NB4 (cell line): ENCODE measurements at regions not wholly inside any gene's neighbourhood (a gene's known extent, or its start where the extent isn't known, plus 50 kb on each side); places are given as distances from the start of the nearest gene placed in this dataset.

Experiments
- CTCF ChIP-seq: IDR thresholded peaks from one replicate; pipeline ENCODE4 v1.5.1; 2012; ENCODE audit warnings: low read depth, low read length
- POLR2A ChIP-seq: IDR thresholded peaks from 2 replicates; pipeline ENCODE4 v1.6.1; 2011; ENCODE audit warnings: mild to moderate bottlenecking; ENCODE audit not compliant: insufficient read length; ENCODE audit errors: extremely low read depth

DNA sequence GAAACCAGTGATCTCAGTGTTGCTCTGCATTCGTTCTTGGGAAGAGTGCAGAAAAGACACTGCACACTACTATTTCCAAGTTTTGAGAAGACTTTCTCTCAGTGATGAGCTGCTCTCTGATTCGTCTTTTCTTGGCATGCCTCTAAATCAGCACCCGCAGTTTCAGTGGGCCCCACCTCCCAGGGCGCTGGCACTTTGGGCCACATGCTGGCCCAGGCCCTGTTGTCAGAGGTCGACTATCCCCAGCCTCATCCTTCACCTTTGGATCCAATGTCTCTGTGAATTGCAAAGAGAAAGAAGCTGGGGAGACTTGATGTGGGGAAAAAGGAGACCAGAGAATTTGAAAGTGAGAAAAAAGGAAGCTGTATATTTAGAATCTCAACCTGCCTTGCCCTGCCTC is 644.1 kb upstream of the PITX2 start:
- TF ChIP-seq CTCF = no peak
- no peak for TF ChIP-seq POLR2A
